HepG2 (cell line): ENCODE measurements at regions not wholly inside any gene's neighbourhood (a gene's known extent, or its start where the extent isn't known, plus 50 kb on each side); places are given as distances from the start of the nearest gene placed in this dataset.

ENCODE experiments used
- ARNT2 ChIP-seq: sonication (generic); formaldehyde crosslinking; IDR thresholded peaks from 2 replicates; pipeline ENCODE4 v1.8.0; 2022; ENCODE audit warnings: mild to moderate bottlenecking, low read depth, missing genetic modification reagents, moderate library complexity
- DMAP1 ChIP-seq: IDR thresholded peaks from 2 replicates; pipeline ENCODE4 v1.6.1; 2016
- LRRFIP1 ChIP-seq: sonication (generic); formaldehyde crosslinking; conservative IDR thresholded peaks from 2 replicates; pipeline ENCODE4 v1.4.0; 2020; ENCODE audit warnings: missing genetic modification reagents
- MAZ ChIP-seq, 2 experiments: sonication (generic) in 1 of 2; formaldehyde crosslinking in 1 of 2; IDR thresholded peaks; 2 replicates each; pipeline versions ENCODE4 v1.5.0 to v1.6.1; 2012 to 2020; ENCODE audit warnings: low read depth in 2 of 2, mild to moderate bottlenecking in 2 of 2, borderline replicate concordance in 1 of 2, improper control_type of control experiment in 1 of 2, low read length in 1 of 2, missing genetic modification reagents in 1 of 2, moderate library complexity in 1 of 2
- POLR2AphosphoS2 ChIP-seq: IDR thresholded peaks from 2 replicates; pipeline ENCODE4 v1.6.1; 2011; ENCODE audit warnings: low read depth, low read length, improper control_type of control experiment
- PRPF4 ChIP-seq: fragments of 200-400 bp; formaldehyde crosslinking; IDR thresholded peaks from 2 replicates; pipeline ENCODE4 v1.6.1; 2016; ENCODE audit warnings: low read length, low read depth; ENCODE audit not compliant: poor library complexity, severe bottlenecking
- SP1 ChIP-seq, 2 experiments: fragments of 450-650 bp in 1 of 2; sonication (generic) in 1 of 2; formaldehyde crosslinking in 1 of 2; IDR thresholded peaks; 2 replicates each; pipeline versions ENCODE4 v1.4.0 to v1.6.1; 2016 to 2020; ENCODE audit warnings: missing genetic modification reagents in 1 of 2
- ZBTB20 ChIP-seq: sonication (generic); formaldehyde crosslinking; IDR thresholded peaks from 2 replicates; pipeline ENCODE4 v1.8.1; 2023; ENCODE audit warnings: missing genetic modification reagents, low read depth, mild to moderate bottlenecking, borderline replicate concordance
- ZNF788 ChIP-seq: sonication (generic); formaldehyde crosslinking; IDR thresholded peaks from 2 replicates; pipeline ENCODE4 v1.5.0; 2020; ENCODE audit warnings: mild to moderate bottlenecking, missing genetic modification reagents, borderline replicate concordance
- TF ChIP-seq, protein P1 (sequence below): sonication (generic); formaldehyde crosslinking; IDR thresholded peaks from one replicate; pipeline ENCODE4 v1.5.1; 2020; ENCODE audit warnings: mild to moderate bottlenecking, missing genetic modification reagents; ENCODE audit errors: not compliant biosample characterization
- TF ChIP-seq, protein P2 (sequence below): sonication (generic); formaldehyde crosslinking; IDR thresholded peaks from 2 replicates; pipeline ENCODE4 v1.8.1; 2022; ENCODE audit warnings: low read depth, mild to moderate bottlenecking, missing genetic modification reagents

- TF ChIP-seq, protein P1, sequence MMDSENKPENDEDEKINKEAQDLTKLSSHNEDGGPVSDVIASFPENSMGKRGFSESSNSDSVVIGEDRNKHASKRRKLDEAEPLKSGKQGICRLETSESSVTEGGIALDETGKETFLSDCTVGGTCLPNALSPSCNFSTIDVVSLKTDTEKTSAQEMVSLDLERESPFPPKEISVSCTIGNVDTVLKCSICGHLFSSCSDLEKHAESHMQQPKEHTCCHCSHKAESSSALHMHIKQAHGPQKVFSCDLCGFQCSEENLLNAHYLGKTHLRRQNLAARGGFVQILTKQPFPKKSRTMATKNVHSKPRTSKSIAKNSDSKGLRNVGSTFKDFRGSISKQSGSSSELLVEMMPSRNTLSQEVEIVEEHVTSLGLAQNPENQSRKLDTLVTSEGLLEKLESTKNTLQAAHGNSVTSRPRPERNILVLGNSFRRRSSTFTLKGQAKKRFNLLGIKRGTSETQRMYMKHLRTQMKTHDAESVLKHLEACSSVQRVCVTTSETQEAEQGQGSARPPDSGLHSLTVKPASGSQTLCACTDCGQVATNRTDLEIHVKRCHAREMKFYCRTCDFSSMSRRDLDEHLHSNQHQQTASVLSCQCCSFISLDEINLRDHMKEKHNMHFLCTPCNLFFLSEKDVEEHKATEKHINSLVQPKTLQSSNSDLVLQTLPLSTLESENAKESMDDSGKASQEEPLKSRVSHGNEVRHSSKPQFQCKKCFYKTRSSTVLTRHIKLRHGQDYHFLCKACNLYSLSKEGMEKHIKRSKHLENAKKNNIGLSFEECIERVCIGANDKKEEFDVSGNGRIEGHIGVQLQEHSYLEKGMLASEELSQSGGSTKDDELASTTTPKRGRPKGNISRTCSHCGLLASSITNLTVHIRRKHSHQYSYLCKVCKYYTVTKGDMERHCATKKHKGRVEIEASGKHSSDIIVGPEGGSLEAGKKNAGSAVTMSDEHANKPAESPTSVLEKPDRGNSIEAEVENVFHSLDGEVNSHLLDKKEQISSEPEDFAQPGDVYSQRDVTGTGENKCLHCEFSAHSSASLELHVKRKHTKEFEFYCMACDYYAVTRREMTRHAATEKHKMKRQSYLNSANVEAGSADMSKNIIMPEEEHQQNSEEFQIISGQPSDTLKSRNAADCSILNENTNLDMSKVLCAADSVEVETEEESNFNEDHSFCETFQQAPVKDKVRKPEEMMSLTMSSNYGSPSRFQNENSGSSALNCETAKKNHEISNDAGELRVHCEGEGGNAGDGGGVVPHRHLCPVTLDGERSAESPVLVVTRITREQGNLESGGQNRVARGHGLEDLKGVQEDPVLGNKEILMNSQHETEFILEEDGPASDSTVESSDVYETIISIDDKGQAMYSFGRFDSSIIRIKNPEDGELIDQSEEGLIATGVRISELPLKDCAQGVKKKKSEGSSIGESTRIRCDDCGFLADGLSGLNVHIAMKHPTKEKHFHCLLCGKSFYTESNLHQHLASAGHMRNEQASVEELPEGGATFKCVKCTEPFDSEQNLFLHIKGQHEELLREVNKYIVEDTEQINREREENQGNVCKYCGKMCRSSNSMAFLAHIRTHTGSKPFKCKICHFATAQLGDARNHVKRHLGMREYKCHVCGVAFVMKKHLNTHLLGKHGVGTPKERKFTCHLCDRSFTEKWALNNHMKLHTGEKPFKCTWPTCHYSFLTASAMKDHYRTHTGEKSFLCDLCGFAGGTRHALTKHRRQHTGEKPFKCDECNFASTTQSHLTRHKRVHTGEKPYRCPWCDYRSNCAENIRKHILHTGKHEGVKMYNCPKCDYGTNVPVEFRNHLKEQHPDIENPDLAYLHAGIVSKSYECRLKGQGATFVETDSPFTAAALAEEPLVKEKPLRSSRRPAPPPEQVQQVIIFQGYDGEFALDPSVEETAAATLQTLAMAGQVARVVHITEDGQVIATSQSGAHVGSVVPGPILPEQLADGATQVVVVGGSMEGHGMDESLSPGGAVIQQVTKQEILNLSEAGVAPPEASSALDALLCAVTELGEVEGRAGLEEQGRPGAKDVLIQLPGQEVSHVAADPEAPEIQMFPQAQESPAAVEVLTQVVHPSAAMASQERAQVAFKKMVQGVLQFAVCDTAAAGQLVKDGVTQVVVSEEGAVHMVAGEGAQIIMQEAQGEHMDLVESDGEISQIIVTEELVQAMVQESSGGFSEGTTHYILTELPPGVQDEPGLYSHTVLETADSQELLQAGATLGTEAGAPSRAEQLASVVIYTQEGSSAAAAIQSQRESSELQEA: no peak
- TF ChIP-seq POLR2AphosphoS2 (no peak), PRPF4 (no peak), ARNT2 (no peak), LRRFIP1 (CRISPR knock-in tag) (no peak), MAZ (IDR thresholded peaks at IDR 0.05; ENCODE audit: borderline replicate concordance, low read depth, low read length) (no peak), MAZ (CRISPR knock-in tag; IDR thresholded peaks at IDR 0.05; ENCODE audit: low read depth) (no peak), DMAP1 (CRISPR knock-in tag) (no peak), ZBTB20 (CRISPR knock-in tag) (no peak), ZNF788 (CRISPR knock-in tag) (no peak), SP1 (IDR thresholded peaks at IDR 0.05) (no peak), SP1 (CRISPR knock-in tag; IDR thresholded peaks at IDR 0.05) (no peak)
- TF ChIP-seq, protein P2, sequence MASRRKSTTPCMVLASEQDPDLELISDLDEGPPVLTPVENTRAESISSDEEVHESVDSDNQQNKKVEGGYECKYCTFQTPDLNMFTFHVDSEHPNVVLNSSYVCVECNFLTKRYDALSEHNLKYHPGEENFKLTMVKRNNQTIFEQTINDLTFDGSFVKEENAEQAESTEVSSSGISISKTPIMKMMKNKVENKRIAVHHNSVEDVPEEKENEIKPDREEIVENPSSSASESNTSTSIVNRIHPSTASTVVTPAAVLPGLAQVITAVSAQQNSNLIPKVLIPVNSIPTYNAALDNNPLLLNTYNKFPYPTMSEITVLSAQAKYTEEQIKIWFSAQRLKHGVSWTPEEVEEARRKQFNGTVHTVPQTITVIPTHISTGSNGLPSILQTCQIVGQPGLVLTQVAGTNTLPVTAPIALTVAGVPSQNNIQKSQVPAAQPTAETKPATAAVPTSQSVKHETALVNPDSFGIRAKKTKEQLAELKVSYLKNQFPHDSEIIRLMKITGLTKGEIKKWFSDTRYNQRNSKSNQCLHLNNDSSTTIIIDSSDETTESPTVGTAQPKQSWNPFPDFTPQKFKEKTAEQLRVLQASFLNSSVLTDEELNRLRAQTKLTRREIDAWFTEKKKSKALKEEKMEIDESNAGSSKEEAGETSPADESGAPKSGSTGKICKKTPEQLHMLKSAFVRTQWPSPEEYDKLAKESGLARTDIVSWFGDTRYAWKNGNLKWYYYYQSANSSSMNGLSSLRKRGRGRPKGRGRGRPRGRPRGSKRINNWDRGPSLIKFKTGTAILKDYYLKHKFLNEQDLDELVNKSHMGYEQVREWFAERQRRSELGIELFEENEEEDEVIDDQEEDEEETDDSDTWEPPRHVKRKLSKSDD (CRISPR knock-in tag): no peak
Measured at GRCh38 chr6:81531869-81532561, 220.5 kb downstream of the TENT5A start (continued).
